Astrocyte (in vitro differentiated cells and primary cell): ENCODE measurements at regions not wholly inside any gene's neighbourhood (a gene's known extent, or its start where the extent isn't known, plus 50 kb on each side); places are given as distances from the start of the nearest gene placed in this dataset.

Source experiments
- CTCF ChIP-seq: IDR thresholded peaks from 2 replicates; pipeline ENCODE4 v1.5.1; 2011; ENCODE audit warnings: low read depth, mild to moderate bottlenecking, inconsistent platforms, low read length, moderate library complexity; ENCODE audit not compliant: insufficient read depth
- EZH2 ChIP-seq: IDR thresholded peaks from 2 replicates; pipeline ENCODE4 v1.6.1; 2012; ENCODE audit warnings: mild to moderate bottlenecking, low read length, inconsistent platforms; ENCODE audit not compliant: insufficient read depth

GRCh38 chr5:91491229-91491628 lies 108.1 kb upstream of the ARRDC3 start:
- TF ChIP-seq CTCF = no peak
- no peak for TF ChIP-seq EZH2
